ENCODE measurements at regions not wholly inside any gene's neighbourhood (a gene's known extent, or its start where the extent isn't known, plus 50 kb on each side); places are given as distances from the start of the nearest gene placed in this dataset.

DNA sequence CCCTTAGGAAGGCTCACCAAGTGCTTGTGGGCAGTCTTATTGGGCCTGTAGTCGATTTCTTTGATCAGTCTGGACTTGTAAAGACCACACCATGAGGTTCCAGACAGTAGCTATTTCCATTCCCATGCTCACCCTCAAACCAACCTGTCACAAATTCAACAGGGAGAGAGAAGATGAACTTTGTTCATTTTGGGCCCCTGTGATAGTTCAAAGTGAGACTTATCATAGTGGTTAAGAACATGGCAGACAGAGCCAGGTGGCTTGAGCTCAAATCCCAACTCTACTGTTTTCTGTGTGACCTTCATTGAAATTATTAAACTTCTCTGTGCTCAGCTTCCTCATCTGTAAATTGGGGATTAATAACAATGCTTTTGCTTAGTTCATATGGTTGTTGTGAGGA, 53.9 kb upstream of the CTLA4 start:
- no peak for DNase-seq (ENCODE audit: low spot score)
- H3K4me3 Mint-ChIP-seq (ENCODE audit: unreplicated experiment): no peak overlapping the region
- TF ChIP-seq, protein P1, sequence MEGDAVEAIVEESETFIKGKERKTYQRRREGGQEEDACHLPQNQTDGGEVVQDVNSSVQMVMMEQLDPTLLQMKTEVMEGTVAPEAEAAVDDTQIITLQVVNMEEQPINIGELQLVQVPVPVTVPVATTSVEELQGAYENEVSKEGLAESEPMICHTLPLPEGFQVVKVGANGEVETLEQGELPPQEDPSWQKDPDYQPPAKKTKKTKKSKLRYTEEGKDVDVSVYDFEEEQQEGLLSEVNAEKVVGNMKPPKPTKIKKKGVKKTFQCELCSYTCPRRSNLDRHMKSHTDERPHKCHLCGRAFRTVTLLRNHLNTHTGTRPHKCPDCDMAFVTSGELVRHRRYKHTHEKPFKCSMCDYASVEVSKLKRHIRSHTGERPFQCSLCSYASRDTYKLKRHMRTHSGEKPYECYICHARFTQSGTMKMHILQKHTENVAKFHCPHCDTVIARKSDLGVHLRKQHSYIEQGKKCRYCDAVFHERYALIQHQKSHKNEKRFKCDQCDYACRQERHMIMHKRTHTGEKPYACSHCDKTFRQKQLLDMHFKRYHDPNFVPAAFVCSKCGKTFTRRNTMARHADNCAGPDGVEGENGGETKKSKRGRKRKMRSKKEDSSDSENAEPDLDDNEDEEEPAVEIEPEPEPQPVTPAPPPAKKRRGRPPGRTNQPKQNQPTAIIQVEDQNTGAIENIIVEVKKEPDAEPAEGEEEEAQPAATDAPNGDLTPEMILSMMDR (IDR thresholded peaks at IDR 0.05; ENCODE audit: unreplicated experiment): no peak
- H3K27me3 Mint-ChIP-seq (ENCODE audit: unreplicated experiment): peaks cover 2% of the 10 kb centered on the region
- H3K4me1 Mint-ChIP-seq (ENCODE audit: unreplicated experiment): peaks cover 28% of the 10 kb centered on the region
- no peaks in the 10 kb centered on the region for H3K36me3 Mint-ChIP-seq (ENCODE audit: low read depth, unreplicated experiment)
- no peaks in the 10 kb centered on the region for H3K9me3 Mint-ChIP-seq (ENCODE audit: unreplicated experiment)
- no peak overlapping the region for H3K27ac Mint-ChIP-seq (ENCODE audit: unreplicated experiment)

DNA sequence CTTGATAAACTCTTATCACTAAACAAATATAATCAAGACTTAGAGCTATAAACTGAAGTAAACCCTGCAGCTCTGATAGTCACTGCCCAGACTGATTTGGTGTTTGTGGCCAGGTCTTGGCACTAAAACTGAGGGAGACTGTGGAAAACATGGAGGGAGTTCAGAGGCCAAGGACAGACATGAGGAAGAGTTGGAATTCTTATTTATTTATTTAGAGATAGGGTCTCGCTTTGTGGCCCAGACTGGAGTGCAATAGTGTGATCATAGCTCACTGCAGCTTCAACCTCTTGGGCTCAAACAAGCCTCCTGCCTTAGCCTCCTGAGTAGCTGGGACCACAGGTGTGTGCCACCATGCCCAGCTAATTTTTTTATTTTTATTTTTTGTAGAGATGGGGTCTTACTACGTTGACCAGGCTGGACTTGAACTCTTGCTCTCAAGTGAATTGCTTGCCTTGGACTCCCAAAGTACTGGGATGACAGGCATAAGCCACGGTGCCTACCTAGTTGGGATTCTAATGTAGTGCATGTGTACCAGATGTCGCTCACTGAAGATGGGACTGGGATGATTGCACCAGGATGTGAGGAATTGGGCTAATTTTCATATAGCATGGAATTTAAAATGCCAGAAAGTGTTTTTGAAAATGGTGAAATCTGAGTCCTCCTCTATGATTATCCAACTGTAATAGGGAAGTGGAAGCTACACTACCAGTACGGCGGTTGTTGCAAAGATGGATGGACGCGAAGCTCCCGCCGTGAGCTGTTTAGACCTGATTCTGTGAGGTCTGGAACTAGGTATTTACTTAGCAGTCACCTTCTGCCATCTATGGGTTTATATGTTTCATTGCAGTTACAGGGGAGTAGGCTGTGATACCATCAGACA, 52.7 kb upstream of the CTLA4 start:
- no peaks in the 10 kb centered on the region for H3K36me3 Mint-ChIP-seq (ENCODE audit: low read depth, unreplicated experiment)
- H3K9me3 Mint-ChIP-seq (ENCODE audit: unreplicated experiment): no peaks in the 10 kb centered on the region
- H3K4me1 Mint-ChIP-seq (ENCODE audit: unreplicated experiment): peaks cover 28% of the 10 kb centered on the region
- TF ChIP-seq, protein P1 (IDR thresholded peaks at IDR 0.05; ENCODE audit: unreplicated experiment): peak; percentile 60
- H3K27ac Mint-ChIP-seq (ENCODE audit: unreplicated experiment): peak overlapping the region; percentile 75
- H3K27me3 Mint-ChIP-seq (ENCODE audit: unreplicated experiment): peaks cover 2% of the 10 kb centered on the region
- no peak overlapping the region for H3K4me3 Mint-ChIP-seq (ENCODE audit: unreplicated experiment)
- peak; percentile 23 for DNase-seq (ENCODE audit: low spot score)

DNA sequence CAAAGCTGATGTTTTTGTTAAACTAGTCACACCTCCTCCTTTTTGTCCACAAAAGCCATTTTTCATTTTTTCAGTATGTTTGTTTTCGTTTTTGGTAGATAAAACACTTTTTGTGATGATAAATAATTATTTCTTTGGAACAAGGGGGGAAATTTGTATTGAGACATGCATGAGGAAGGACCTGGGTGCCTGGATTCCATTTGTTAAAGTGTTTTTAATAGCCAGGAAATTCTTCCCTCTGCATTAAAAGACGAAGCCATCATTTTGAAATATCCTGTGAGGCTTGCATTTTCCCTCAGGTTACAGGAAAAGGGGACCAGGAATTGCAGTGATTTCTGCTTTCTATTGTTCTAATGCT, 52.1 kb upstream of the CTLA4 start:
- Mint-ChIP-seq H3K27ac (ENCODE audit: unreplicated experiment) (peak overlapping the region; percentile 75), H3K27me3 (ENCODE audit: unreplicated experiment) (peaks cover 2% of the 10 kb centered on the region), H3K9me3 (ENCODE audit: unreplicated experiment) (no peaks in the 10 kb centered on the region), H3K4me3 (ENCODE audit: unreplicated experiment) (no peak overlapping the region), H3K4me1 (ENCODE audit: unreplicated experiment) (peaks cover 28% of the 10 kb centered on the region), H3K36me3 (ENCODE audit: low read depth, unreplicated experiment) (no peaks in the 10 kb centered on the region)
- TF ChIP-seq, protein P1 (IDR thresholded peaks at IDR 0.05; ENCODE audit: unreplicated experiment): no peak
- DNase-seq (ENCODE audit: low spot score): no peak

DNA sequence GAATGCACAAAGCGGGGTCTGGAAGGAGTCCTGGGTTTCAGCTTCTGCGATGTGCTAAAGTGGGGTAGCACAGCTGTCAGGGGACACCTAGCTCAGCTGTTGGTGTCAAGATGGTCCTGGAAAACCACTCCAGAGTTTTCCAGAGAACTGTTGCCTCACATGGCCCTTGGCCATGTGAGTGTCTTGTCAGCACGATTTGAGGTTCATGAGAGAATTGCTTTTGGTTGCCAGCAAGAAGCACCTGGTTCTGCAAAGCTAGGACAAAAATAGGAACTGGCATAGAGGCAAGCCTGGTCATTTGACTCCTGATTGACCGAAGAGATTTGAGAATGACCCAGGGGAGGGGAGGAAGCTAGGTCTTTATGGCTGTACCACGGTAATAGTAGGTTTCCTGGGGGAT, 50.4 kb upstream of the CTLA4 start:
- Mint-ChIP-seq H3K27ac (ENCODE audit: unreplicated experiment) (no peak overlapping the region), H3K36me3 (ENCODE audit: low read depth, unreplicated experiment) (no peaks in the 10 kb centered on the region), H3K4me1 (ENCODE audit: unreplicated experiment) (peaks cover 24% of the 10 kb centered on the region), H3K27me3 (ENCODE audit: unreplicated experiment) (peaks cover 2% of the 10 kb centered on the region), H3K9me3 (ENCODE audit: unreplicated experiment) (no peaks in the 10 kb centered on the region), H3K4me3 (ENCODE audit: unreplicated experiment) (no peak overlapping the region)
- DNase-seq (ENCODE audit: low spot score): no peak
- TF ChIP-seq, protein P1 (IDR thresholded peaks at IDR 0.05; ENCODE audit: unreplicated experiment): no peak
